ENCODE measurements at regions not wholly inside any gene's neighbourhood (a gene's known extent, or its start where the extent isn't known, plus 50 kb on each side); places are given as distances from the start of the nearest gene placed in this dataset.
A peak's percentile ranks its signal among the peaks of the same experiment; 100 is the strongest.

DNA sequence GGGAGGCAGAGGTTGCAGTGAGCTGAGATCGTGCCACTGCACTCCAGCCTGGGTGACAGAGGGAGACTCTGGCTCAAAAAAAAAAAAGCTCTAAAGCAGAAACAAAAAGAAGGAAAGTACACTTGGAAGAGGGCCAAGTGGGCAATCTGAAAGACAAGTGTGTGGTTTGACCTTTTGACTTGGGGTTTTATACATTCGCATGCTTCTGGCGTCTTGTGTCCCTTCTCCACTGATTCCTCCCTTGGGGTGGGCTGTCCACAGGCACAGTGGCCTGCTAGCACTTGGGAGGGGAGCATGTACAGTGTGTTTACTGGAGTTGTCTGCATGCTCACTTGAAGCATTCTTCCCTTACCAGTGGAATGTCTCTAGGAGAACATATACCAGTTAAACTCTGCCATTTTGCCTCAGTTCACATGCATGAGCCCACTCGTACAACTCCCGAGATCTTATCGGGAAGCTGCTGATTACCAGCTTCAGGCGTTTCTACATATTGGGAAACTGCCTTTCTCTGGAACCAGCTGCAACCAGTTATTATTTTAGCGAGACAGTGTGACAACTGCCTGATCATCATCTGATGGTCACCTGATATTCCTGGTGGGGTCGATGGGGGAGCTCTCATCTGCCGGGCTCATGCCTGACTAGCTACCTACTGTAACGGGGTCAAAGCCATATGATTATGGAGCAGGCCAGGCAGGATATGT is 113.5 kb upstream of the ZNF678 start:
- no peak for DNase-seq

DNA sequence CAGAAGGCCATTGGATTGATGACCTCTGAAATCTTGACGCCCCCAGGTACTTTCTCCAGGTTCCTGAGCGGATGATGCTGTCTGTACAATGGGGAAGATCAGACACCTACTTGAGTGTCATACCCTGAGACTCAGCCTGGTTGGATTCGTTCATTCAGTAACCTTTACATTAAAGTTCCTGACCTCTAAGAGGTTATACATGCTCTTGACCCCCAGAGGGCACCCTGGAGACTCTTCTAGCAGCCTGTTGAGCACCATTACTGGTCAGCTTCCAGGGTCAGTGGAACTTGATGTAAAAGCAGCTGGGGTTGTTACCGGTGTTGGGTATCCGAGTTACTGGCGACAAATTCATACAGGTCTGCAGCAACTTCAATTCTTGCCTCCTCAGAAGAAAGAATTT is 114.3 kb upstream of the ZNF678 start:
- DNase-seq = peak; percentile 36

DNA sequence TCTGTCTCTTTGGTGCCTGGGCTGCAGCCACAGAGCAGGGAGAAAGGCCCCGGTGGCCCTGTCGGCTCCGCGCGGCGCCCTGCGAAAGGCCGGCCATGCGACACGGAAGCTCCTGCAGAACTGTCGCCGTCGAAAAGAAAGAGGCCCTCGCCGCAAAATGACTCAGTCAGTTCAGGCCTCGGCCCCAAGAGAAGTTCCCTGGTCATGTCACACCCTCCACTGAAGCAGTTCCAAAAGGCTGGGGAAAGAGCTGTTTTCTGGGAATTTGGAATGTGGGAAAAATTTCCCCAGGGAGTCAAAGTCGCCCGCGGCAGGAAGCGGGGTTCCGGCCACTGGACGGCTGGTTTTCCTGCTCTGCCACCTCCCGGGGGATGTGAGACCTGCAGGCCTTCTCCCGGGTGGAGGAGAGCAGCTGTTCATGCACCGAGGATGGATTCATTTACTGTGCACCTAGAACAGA is 115.8 kb upstream of the ZNF678 start:
- peak; percentile 61 for DNase-seq

DNA sequence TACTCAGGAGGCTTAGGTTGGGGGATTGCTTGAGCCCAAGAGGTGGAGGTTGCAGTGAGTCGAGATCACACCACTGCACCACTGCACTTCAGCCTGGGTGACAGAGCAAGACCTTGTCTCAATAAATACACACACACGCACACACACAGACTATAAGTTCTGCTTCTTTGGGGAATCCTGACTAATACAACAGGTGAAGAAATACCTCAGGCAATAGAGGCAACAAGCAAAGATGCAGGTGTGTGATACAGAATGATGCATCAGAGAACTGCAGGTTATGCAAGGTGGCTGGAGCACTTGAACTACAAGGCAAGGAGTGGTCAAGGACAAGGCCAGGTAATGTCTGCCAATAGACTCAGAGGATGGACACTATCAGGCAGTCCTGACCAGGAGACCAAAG is 117.6 kb upstream of the ZNF678 start:
- DNase-seq = no peak

DNA sequence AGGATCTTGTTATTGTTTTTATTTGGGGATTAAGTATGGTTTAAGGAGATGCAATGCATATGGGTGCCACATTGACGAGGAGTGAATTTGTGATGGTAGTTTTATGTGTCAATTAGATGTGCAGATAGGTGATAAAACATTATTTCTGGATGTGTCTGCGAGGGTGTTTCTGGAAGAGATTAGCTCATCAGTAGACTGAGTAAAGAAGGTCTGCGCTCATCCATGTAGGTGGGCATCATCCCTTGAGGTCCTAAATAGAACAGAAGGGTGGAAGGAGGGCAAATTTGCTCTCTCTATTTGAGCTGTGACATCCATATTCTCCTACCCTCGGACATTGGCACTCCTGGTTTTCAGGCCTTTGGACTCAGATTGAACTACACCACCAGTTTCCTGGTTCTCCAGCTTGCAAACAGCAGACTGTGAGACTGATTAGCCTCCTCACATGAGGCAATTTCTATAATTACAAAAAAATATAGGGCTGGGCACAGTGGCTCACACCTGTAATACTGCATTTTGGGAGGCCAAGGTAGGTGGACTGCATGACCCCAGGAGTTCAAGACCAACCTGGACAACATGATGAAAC is 118.2 kb upstream of the ZNF678 start:
- DNase-seq = no peak

DNA sequence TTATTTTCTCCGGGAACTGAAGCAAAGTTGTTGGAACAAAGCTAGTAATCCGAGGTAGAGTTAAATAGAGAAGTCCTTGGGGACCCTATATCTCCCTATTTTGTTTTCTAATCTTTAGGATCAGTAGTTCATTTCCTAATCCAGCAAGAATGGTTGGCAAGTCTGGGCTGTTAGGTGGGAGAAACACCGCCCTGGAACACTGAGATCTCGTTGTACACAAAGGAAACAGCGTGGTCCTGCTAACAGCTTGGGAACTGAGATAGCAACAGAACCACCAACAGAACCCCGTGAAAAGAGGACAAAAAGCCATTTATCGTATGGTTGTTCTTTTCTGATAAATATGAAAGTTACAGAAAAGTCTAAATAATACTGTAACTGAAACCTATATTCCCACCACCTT is 121.9 kb upstream of the CDC42BPA start:
- DNase-seq = no peak

DNA sequence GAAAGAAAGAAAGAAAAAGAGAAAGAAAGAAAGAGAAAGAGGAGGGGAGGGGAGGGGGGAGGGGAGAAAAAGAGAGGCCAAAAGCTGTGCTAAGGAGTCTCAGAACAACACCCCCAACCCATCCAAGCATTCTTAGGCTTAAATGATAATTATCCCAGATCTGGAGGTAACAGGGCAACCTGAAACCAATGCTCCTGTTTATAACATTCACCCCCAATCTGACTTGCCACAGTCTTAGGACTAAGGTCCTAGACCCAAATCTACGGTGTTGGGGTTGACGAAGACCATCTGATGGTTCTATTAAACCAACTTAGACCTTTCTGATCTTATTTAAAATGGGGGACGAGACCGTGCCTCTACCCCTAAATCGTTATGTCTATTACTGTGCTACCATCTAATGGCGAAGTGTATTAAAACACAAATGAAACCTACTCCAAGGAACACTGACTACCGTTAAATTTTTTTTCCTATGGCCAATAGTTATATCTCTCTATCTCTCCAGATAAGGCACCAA is 119.3 kb upstream of the CDC42BPA start:
- DNase-seq = peak; percentile 34

DNA sequence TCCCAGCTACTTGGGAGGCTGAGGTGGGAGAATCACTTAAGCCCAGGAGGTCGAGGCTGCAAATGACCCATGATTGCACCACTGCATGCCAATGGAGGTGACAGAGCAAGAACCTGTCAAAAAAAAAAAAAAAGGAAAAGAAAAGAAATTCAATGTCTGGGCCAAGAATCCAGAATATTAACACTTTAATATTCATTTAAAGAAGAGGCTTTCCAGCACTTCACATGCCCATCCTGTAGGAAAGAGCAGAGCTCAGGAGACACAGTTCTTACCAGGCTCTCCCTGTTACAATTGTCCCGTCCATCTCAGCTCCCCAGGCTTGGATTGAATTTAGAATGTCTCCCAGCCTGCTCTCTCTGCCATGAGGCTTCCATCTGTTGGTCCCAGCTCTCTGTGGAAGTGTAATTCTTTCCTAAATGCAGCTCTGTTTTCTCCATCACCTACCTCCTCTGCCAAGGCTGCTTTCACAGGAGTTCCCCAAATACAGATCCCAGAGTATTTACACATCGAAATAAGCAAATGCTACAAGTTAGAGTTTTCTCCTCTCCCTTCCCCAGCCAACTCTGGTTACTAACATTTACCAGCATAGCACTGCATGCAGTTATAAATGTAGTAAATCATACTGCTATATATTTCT is 116.6 kb upstream of the CDC42BPA start:
- DNase-seq = no peak

DNA sequence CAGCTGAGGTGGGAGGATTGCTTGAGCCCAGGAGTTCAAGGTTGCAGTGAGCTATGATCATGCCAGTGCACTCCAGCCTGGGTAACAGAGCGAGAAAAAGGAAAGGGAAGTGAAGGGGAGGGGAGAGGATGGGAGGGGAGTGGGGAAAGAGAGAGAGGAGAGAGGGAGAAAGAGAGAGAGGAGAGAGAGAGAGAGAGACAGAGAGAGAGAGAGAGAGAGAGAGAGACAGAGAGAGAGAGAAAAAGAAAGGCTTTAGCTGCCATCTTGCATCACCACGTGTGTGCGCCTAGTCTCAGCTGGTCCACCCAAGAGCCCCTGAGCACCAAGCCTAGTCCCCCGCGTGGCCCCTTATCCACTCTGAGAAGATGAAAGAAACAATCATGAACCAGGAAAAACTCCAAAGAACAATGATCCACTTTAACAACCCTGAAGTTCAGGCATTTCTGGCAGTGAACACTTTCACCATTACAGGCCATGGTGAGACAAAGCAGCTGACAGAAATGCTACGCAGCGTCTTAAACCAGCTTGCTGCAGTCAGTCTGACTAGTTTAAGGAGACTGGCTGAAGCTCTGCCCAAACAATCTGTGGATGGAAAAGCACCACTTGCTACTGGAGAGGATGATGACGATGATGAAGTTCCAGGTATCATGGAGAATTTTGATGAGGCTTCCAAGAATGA is 115.5 kb upstream of the CDC42BPA start:
- no peak for DNase-seq

DNA sequence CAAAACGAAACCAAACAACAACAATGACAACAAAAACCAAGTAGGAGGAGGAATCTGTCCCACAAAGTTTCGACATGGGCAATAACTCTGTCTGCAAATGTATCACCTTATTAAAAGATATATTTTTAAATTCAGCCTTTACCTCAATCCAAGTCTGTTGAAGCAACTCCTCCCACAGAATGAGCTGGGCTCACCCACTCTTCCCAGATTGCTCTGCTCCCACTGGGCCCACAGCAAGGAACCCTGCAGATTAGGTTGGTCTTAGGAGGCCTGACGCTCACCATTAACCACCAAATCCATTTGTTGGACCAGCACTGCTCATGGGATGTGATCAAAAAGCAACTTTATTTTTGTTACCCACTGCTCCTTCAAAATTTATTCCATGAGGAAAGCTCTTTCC is 114.7 kb upstream of the CDC42BPA start:
- DNase-seq = no peak

DNA sequence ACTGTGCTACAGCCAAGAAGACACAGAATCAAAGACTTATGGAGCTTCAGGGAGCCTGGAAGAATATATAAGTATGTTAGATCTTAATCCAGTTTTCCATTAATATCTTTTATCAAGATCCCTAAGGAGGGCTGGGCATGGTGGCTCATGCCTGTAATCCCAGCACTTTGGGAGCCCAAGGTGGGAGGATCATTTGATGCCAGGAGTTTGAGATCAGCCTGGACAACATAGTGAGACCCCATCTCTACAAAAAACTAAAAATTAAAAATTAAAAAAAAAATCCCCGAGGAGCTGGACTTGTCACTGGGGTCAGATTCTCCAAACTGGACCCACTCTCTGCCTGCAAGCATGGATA is 113.9 kb upstream of the CDC42BPA start:
- no peak for DNase-seq

DNA sequence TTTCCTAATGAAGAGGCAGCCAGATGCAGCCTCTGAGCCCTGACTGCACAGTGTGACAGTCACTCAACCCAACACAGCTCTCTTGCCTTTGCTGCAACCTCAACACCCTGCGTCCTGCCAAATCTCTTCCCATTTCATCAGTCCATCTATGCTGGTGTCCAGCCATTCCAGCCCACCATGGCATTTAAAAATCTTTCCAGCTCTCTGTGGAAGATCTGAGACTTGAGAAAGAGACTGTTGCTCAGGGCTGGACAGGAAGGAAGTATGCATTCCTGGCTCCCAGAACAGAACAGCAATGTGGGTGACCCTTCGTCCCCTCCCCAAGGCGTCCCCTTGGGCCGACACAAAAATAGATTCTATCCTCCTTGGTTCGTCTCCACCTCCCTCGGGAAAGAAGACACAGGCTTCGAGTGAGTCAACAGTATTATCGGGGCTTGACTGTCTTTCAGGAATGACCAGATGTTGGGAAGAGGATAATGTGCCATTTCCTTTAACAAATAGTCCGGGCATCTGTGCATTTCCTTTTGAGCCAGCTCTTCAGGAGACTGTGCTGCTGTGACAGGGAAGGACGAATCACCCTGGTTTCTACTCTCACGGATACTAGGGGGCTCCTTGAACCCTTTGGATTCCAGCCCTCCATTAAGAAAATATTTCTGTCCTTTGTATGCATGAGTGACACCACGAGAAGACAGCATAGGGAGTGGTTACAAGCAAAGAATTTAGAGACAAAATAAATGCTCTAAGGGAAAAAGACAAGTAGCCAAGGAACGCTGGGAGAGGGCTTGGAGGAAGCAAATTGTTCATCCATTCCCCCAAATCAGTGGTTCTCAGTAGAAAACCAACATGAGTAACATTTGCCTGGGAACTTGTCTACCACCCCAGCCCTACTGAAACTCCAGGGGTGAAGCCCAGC is 111.4 kb upstream of the CDC42BPA start:
- DNase-seq = no peak

DNA sequence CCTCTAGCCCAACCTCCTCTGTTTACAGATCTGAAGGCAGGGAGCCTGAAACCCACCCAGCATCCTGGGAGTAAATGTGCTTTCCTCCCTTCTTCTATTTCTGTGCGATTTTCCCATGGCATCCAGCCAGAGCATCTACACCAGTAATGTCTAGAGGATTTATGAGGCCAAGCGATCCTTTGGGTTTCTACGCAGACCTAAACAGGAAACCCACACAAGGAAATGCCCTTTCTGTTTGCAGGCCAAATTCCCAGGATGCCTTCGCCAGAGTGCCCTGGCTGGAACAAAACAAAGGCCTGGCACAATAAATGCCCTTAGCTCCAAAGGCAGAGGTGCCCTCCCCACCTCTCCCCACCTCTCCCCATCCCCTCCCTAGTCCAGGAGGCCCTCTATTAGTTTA is 110.5 kb upstream of the CDC42BPA start:
- DNase-seq = no peak

DNA sequence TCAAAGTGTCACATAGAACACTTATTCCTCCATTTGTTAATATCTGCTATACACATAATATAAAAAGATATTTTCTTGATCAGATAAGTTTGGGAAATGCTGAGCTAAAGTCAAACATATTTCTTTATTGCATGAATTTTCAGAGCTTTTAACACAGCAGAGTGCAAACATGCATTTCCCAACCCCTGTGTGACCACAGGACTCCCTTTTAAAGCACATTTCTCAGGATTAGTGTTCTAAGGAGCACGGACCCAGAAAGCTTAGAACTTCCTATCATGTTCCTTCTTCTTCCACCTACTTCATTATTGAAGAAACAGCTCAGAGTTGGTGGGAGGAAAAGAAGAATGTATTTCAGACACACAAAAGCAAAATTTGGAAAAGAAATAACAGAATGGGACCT is 109.1 kb upstream of the CDC42BPA start:
- no peak for DNase-seq

DNA sequence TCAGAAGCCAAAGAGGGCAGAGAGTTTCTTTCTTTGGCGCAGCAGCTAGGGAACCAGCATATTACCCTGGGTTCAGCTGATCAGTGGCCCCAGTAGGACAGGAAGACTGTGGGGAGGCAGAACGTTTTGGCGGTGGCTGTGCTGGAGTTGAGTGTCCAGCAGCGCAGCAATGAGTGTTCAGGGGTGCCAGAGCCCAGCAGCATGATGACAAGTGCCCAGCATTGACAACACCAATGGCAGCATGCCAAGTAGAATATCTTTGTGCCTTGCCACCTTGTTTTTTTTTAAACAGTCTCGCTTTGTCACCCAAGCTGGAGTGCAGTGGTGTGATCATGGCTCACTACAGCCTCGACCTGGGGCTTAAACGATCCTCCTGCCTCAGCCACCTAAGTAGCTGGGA is 106.7 kb upstream of the CDC42BPA start:
- DNase-seq = no peak

DNA sequence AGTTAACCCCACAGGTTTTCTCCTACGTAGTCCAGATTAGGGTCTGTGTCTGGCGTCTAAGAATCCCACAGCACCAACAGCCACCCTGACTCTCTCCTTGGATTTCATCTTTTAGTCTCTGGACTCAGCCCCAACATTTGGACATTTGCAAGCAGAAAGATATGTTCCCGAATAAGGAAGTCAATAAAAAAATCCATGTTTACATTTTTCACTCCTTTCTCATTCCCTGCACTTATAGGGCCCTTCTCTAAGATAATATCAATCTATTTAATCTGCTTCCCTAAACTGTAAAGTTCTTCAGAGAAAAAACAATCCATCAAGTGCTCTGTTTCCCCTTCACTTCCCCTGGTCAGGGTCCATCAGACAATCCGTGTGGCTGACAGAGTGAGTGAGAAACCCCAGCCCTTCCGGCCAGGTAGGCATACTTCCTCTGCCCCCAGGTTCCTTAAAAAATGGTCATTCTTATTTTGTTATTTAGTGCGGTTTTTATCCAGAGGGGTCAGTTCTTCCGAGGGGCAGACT is 105.9 kb upstream of the CDC42BPA start:
- no peak for DNase-seq

DNA sequence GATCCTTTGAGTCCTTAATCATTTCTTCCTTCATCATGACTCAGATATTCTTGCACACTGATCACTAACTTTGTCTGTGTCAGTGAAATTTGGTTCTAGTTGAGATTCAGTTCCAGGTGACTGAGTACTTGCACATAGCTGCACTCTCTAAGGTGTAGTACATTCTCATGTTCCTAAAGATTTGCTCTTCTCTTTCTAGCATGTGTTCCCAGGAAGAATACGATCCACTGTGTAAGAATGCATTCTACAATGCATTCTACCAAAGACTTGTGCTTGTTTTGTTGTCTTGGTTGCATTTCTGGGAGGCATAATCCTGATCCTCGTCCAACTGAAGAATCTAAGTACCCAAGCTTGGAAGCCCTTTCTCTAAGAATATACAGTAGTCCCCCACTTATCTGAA is 104.3 kb upstream of the CDC42BPA start:
- DNase-seq = no peak

DNA sequence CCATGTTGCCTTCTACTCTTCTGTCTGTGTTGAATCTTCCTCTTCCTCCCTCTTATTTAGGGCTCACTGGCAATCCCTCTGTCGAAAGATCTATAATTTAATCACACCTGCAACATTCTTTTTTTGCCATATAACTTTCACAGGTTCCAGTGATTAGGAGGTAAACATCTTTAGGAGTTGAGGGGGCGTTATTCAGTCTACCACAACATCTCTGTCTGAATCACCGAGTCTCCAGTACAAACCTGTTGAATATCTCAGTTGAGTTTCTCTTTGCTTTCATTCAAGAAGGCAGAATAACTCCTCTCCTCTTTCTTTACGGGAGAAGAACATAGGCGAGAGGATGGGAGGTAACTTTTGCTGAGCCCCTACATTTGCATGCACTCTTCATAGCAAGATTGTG is 101.9 kb upstream of the CDC42BPA start:
- DNase-seq = no peak

DNA sequence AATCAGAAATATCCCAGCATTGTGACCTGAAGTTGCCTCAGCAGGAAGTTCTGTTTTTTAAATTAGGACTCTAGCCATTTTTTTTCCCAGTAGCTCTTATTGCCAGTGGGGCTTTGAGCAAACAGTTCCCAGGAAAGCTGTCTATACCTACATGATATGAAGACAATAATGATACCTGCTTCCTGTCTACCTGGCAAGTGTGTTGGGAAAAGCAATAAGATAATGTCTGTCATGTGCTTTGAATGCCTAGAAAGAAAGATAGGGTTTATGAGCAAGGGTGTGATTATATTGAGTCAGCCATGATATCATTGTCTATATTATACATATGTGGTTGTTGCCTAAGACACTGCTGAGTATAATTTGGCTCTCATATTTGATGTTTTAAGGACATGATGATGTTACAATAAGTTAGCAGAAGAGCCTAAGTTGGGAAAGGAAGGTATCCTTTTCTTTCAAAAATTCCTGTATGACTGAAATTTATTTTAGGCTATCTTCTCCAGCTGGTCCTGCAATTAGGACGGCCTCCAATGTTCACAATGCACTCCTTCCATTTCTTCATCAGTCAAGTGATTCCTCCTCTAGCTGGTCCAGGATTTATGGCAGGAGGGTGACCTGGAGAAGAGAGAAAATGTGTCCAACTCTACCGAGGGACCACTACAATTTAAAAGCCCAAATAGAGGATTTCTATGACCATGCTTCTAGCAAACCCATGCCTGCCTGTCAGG is 99.6 kb upstream of the CDC42BPA start:
- DNase-seq = no peak

DNA sequence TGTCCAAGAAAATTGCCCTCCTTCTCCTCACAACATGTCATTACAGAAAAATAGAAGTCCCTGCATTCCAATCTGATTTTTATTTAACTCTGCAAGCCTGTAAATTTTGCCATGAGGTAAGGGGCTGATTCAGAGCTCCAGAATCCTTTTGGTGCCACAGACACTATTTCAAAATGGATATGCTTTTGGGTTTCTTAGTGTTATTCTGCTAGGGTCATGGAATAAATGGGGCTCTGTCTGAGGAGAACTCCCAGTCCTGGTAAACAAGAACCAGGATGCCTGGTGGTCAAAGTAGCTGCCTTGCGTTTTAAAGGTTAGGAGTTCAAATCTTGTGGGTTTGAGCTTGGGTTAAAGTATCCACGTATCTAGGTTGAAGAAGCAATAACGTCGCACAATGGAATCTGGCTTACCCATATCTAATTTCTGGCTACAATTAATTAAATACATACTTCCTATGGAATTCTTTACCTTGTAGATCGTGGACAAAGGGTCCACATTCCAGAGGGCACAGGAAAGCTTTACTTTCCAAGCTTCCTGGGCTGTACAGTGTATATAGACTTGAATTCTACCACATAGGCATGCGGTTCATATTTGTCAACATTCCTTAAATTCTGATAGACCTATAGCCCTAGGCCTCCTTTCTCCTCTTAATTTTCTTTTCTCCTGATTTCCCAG is 98.0 kb upstream of the CDC42BPA start:
- no peak for DNase-seq

DNA sequence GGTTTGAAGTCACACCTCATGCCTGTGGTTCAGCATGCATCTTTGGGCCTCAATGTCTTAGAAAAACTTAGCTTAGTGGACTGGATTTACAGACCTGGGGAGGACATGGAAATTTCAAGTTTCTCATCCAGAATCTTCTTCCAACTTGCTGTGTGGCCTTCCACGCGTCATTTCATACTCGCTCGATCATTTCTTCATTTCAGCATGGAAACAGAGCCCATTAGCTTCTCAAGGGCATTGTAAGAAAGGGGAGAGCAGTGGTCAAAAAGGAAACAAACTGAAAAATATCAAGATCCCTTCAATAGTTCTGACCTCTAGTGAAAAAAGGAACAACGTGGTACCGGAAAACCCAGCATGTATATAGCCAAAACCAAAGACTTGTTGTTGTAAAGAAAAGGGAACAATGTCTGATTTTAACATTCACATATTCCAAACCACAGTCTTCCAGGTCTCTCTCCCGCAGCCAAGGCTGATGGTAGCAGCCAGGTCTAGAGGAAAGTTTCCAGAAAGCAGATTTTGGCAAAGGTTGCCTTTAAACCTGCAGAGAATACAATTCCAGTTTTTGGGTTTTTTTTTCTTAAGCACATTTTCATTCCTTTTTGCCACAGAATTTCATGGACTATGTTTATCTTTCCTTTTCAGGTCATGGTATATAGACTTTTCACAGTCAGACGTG is 97.0 kb upstream of the CDC42BPA start:
- DNase-seq = no peak

Measured in 8988T (cell line).